Stimulated activated CD4-positive, alpha-beta T cell treated with anti-CD3 and anti-CD28 coated beads, Interleukin-4, amount 100 ng/mL, for 24 hours (primary cell): ENCODE measurements at regions not wholly inside any gene's neighbourhood (a gene's known extent, or its start where the extent isn't known, plus 50 kb on each side); places are given as distances from the start of the nearest gene placed in this dataset.
"Not testable (repeated sequence)": the region's sequence is repeated elsewhere in the genome, so short reads cannot be mapped to it uniquely, and the experiment has no call there.

Experiments used
- DNase-seq: peaks from one replicate; pipeline ENCODE4 v3.0.0-alpha.2; 2020

DNA sequence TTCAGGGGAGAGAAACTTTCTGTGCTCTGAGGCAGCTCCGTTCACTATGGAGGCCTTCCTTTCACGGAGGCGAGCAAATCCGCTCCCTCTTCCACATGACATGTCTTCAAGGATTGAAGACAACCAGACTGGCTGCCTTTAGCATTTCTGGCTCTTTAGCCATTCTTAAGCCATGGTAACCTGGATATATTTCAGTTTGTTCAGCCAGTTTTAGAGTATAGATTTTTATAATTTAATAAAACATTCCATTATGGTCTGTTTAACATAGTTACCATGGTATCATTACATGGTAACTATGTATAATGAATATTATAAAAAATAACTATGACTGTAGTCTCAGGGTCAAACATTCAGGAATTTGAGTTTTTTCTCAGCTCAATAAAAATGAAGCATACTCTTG lies 54.2 kb upstream of the NFIA start:
- DNase-seq: no peak

DNA sequence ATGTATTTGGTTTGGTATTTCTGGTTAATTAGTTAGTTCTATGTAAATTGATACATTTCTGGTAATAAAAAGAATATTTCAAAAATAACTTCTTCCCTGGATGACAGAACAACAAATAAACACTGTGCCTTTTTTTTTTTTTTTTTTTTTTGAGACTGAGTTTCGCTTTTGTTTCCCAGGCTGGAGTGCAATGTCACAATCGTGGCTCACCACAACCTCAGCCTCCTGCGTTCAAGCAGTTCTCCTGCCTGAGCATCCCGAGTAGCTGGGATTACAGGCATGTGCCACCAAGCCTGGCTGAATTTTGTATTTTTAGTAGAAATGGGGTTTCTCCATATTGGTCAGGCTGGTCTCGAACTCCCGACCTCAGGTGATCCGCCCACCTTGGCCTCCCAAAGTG lies 64.3 kb upstream of the NFIA start:
- DNase-seq: not testable (repeated sequence)

DNA sequence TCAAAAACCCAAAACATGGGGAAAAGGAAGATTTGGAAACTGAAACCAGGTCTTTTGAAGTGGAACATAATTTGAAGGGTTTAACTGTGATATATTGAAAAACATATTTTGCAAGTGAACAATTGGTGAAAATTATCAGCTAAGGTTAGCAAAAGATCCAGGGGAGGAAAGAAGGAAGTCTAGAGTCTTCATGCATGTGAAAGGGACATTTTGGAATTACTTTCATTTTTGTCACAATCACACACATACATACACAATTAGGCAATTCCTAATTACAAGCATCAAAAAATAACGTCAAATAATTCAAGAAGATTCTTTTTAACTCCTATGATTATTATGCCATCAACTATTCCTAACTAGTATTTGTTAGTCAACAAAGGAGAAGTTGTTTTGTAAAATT lies 64.7 kb upstream of the NFIA start:
- no peak for DNase-seq

DNA sequence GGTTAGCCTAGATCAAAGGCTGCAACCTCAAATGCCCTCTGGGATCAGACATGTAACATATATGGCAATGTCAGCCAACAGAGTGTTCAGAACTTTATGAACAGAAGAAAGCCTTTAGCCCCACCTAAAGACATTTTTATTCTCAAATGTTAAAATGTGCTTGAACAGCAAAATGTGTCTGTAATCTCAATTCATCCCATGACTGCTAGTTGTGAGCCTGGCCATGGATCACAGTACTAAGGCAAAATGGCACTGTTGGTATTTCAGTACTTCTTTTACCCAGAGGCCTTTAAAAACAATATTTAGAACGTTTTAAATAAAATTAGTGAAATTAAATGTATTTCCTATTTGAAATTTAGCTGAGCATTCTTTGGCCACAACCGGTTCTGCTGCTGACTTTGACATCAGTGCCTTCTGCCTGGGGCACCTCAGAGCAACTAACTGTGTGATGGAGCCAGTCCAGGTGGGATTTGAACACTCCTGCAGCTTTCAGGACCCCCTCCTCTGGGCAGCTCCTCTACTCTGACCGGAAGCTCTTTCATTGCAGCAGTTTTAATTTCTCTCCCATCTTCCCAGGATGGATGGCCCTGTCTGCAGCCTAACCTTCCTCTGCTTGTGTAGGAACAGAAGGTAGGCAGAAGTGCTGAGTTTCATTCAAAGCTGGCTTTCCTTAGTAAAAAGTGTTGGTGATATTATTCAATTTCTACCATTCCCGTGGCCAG lies 68.3 kb upstream of the NFIA start:
- DNase-seq: no peak

DNA sequence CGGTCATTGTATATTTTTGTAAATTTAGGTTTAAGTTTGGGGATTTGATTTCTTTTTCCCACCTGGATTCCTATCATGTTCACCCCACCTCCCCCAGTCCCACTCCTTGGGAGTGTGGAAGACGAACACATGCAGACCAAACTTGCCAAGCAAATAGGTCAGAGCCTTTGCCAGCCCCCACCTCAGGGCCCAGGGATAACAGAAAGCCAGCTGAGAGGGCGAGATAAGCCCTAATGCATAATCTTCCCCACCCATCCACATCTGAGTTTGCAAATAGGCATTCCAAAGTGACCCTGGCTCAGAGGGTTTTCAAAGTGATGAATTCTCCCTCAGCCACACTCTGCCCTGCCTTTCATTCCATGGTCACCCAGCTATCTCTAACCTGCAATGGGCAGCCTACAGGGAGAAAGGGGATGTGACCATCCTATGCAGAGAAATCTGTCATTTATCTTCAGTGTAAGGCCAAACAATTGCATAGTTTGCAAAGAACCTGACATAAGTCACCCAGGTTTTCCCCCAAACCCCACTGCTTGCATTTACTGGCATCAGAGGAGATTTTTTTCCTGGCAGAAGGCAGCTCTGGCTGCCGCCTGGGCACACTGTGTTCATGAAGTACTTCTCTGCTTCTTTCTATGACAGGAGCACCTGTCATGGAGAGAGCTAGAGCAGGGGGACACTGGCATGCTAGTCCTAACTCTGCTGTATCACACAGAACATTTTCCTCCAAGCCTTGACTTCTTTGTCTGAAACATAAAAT lies 69.0 kb upstream of the NFIA start:
- DNase-seq: no peak

DNA sequence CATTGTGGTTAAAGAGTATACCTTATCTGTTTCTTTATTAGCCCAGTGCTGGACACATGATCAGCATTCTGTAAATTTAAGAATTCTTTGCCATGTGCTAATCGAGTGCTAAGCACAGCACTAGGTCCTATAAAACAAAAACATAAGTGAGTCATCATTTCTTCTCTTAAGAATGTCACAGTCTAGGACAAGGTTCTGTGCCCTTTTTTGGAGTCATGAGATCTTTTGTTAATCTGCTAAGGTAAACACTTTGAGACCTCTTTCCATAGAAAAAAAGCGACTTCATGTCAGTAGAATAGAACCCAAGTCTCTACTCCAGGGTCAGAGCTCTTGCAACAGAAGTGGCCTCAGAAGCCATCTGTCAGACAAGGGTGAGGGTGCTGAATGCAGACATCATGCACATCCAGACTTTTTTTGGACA lies 70.0 kb upstream of the NFIA start:
- DNase-seq: no peak

DNA sequence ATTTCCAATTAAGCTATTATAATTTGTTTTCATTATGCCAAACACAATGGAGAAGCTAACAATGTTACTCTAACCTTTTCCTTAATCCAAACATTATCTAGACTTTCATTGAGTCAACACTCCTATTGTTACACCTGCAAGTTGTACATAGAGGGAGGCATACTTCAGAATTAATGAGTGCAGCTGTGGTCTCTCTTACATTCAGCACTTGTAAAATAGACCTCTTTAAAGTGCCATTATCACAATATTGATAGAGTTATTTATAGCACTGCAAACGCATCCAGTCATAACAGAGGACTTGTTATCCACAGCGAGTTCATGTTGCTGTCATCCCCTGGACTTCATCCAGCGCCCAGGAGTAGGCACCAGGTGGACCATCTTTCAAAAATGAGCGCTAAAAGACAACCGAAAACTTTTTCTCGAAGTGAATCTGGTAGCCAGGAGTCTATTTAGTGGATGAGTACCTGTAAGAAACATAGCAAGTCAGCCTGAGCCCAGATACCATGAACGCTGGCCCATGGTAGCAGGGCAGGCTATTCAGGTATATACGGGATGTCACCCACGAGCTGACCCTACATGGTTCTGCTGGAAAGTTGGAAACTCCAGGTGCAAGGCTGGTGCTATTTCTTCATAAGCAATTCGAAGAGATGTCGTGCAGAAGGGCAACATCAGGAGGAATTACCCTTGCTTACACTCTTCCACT lies 70.6 kb upstream of the NFIA start:
- no peak for DNase-seq

DNA sequence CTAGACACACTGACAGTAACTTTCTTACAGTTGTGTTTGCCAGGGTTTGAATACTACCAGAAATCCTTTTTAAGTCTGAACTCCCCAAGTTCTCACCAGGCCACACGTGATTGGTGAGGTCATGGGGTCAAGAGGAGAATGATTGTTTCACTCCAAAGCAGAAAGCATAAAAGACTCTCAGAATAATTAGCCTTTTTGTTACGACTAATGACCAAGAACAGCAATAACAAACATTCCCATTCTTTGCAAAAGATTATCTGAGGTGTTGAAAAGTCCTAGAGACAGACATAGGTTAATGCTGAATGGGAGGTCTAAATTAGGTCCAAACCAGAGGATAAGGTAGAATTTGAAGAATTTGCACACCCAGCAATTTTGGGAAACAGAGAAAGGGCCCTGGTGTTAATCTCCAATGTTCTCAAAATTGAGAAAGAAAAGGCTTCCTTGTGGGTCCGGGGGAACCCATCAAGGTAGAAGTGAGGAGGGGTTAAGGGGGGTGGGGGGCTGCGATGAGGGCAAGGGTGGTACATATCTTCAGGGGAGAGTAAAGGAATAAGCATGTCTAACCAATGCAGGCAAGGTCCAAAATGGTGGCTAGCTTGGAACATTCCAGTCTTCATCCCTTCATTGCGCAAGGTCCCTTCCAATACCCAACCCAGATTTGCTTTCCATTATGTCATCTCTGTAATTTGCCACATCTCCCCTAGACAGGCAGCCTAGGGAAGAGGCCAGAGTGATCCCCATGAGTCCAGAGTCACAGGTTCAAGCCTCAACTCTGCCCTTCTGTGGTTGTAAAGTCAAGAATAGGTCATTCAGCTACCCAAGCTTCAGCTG lies 74.6 kb upstream of the NFIA start:
- no peak for DNase-seq

DNA sequence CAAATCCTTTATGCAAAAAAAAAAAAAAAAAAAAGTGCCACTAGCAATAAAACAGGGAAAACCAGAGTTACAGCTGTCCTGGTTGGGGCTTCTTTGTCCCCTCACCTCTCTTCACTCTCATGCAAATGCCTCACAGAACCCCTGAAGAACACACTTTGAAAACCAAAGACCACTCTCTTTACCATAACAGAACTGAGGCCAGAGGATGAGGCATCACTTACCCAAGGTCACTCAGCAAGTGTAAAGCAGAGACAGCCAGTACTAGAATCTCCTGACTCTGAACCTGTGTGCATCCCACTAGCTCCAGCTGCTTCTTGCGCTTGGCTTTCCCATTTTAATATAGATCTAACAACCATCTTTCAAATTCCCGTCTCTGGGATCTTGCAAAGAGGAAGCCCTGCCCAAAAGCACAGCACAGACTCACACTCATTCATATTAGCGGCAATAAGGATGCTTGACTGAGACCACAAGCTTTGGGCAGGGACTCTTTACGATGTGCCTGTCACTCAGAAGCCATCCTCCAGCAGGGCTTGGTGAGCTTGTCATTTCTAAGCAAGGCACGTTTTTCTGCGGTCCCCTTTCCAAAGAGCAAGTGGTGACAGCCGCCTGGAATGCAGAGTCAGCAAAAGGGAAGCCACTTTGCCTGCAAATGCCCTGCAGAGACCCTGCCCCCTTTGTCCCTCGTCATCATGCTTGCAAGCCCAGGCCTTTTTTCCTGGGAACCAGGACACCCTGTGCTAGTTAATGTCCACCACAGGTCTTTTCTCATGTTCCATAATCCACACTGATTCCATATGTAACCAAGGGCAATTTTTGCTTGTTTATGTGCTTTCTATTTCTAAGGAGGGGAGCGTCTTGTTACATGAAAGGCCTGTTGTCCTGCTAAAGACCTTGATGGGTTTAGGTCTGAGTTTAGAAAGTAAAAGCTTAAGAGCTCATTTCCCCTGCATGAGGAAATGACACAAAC lies 76.5 kb upstream of the NFIA start:
- no peak for DNase-seq

DNA sequence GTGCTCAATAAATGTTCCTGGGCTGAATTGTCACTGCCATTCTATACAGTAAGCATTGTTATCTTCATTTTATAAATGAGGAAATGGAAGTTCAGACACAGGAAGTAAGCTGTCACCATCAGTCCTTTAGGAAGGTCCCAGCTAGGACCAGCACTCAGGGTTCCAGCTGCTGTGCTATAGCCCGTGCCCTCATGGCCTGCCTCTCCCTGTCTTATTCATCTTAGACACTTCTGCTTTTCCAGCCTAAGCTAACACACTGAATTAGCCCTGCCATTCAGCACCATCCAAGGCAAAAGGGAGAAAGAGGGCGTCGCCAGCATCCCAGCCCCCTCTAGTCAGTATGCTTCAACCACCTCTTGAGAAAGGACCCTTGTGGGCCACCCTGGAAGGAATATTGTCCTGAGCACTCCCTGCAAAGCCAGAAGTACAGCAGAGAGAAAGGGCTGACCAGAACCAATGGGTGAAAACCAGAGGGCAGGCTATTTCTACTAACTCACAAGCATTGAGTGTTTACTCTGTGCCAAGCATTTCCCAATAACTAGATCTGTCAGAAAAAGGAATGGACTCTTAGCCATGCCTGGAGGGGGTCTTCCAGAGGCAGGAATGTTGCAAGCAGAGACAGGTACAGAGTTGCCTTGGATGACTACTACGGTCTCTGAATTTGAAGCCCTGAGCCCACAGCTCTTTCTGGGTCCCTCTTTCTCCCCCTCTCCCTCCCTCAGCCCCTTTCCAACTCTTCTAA lies 77.9 kb upstream of the NFIA start:
- no peak for DNase-seq

DNA sequence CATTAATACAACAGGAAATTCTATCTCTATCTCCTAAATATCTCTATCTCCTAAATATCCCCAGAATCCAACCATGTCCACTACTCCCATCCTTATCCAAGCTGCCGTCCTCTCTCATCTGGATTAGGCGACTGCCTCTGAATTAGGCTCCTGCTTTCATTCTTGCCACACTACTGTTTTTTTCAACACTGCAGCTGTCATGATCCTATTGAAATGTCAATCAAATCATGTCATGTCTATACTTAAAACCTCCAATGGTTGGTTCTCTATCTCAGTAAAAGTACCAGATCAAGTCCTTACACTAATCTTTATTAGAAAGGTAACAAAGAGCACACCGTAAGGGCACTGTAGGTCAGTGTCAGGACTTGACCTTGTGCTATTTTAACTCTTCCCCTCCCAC lies 82.0 kb upstream of the NFIA start:
- DNase-seq: no peak

DNA sequence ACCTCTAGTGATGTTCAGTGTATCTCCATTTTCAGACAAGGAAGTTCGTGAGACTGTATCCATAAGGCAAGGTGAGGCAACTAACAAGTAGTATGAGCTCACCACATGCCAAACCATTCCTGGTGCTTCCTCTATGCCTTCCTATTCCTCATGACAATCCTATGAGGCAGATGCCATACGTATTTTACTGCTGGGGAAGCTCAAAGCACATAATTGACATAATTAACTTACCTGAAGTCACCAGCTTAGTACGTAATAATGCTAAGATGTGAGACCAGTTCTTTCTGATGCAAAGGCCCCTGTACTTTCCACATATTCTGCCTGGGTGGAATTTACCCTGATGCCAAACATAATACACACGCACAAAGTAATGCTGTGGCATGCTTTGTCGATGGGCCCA lies 83.6 kb upstream of the NFIA start:
- DNase-seq: no peak

DNA sequence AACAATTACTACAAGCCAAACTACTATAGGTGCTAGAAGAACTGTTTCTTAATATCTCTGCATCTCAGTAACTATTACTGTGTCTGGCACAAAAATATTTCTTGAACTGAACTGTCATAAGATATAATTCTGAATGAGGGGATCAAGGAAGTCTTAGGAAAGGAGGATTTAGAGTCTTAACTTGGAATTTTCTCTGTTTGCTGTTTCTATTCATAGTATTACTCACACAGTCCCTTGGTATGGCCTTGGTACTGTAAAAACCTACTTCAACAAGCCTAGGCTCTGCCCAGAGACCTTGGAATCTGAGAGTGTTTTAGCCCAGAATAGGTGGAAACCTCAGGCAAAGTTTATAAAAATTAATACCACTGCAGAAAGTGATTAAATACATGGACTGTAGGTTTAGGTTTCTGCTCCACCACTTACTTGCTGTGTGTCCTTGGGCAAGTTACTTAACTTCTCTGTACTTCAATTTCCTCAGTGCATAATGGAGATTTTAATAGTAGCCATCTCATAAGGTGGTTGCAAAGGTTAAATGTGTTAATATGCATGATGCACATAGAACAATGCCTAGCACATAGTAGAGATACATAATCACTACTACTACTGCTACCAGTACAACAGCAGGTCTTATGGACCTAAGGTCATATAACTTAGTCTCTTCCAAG lies 87.4 kb upstream of the NFIA start:
- no peak for DNase-seq

DNA sequence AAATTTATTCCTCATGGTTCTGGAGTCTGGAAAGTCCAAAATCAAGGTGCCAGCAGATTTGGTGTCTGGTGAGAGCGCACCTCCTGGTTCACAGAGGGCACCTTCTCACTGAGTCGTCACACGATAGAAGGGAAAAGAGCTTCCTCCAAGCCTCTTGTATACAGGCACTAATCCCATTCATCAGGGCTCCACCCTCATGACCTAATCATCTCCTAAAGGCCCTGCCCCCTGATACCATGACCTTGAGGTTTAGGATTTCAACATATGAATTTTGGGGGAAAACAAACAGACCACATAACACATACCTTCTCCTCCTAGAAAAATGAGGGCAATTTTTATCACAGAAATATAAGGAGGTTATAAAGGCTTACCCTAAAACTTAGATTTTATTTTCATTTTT lies 88.0 kb upstream of the NFIA start:
- DNase-seq: no peak

DNA sequence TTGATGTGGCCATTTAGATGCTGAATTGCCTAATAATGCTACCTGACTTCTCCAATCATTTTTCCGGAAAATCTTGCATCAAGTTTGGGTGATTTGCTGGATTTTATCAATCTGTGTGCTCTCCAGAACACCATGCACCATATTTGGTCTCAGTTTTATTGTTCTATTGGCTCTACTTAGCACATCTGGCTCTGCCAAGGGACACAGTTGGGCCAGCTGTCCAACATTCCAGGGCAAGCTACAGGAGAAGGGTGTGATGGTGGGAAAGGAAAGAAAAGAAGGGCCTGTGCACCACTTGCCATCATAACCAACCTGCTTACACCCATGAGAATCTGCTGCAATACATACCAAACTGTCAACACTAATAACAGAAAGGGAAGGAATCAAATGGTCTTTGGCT lies 90.2 kb upstream of the NFIA start:
- no peak for DNase-seq

DNA sequence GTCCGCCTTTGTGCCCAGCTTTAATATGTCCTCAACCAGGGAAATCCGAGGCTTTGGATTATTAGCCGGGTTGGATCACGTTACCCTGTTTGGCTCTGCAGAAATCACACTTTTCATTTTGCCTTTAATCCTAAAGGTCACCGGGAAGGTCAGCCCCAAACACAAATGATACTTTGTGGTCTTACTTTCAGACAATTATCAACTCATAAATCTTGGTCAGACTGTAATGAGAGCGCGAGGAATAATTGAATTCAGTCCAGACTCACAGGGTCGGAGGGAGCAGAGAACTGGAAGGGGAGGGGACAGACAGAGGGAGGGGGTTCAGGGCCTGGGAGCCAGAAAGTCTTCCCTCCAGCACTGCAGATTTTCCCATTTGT lies 91.7 kb upstream of the NFIA start:
- no peak for DNase-seq

DNA sequence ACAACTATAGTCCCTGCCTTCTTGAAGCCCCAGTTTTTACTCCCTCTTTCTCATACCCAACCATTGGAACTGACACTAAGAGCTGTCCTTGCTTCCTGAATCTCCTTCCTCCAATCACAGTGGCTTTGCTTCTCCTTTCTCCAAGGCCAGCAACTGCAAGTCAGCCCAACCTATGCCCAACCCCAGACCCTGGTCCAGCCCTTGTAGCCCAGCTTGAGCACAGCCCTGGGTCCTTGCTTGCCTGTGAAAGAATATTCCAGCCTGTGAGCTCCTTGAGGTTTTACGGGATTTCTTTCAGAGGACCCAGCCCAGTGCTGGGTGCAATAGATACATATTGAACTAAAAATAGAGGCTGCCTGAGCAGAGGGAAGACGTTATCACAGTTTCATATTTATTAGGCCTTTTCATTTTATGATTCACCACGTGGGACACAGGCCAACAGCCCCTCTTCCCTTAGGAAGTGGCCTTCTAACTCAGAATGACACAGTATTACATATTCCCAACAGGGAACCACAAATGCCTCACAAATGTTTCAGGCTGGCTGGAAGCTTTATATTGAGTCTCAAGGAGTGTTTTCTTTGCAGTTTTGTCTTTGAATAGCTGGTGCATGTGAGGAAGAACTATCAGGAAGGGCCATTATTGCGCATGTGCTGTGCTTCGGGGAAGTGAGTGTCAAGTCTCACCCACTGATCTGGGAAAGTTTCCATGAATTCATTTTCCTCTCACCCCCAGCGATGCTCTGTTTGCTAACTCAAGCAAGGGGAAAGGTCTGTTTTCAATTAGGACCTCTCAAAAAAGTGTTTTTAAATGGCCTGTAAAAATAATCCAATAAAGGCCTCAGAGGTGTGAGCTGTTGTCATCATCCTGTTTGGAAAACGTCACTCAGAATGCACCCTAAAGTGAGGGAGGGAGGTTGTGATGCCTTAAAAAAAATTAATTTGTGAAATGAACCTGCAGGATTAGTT lies 92.3 kb upstream of the NFIA start:
- no peak for DNase-seq

DNA sequence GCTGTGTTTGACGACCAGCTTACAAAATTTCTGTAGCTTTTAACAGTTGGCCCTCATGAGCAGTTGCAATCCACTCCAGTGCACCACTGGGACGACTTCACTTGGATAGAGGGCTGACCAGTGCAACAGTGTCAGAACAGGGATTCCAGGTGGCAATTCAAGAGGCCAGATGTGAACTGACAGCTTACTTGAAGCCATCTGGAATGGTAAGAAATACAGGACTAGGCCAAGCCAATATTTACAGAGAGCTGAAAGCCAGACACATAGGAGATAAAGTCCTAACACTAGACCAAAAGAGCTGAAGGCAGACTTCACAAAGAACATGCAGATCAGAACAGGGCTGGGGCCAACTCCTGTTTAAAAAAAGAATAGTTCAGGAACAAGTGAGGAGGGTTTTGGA lies 93.5 kb upstream of the NFIA start:
- no peak for DNase-seq

DNA sequence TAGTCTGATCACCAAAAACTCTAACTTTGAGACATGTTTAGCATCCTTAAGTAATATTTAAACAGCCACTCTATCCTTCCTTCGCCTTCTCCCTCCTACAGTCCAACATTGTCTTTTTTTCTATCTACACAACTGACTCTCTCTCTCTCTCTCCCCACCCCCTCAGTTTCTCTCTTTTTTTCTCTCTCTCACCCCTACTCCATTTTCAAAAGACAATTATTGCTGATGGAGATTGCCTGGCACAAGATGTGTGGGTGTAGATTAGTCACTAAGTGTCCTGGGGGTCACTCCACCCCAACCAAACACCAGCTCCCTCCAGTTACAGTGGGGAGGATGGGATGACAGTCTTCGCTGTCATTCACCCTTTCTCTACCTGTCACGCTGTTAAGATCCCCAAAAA lies 94.5 kb upstream of the NFIA start:
- DNase-seq: no peak
